D721Med (cell line): ENCODE measurements at regions not wholly inside any gene's neighbourhood (a gene's known extent, or its start where the extent isn't known, plus 50 kb on each side); places are given as distances from the start of the nearest gene placed in this dataset.
"Not testable (repeated sequence)": the region's sequence is repeated elsewhere in the genome, so short reads cannot be mapped to it uniquely, and the experiment has no call there.

Experiments
- DNase-seq: peaks from one replicate; pipeline ENCODE4 v3.0.0; 2011; ENCODE audit warnings: low spot score; ENCODE audit not compliant: insufficient read length
- FAIRE-seq: peaks from 2 replicates; lab custom pipeline; 2011; peaks lifted over from hg19 to GRCh38; lab: Jason Lieb, UNC
- CTCF ChIP-seq: IDR thresholded peaks from 2 replicates; pipeline ENCODE4 v1.5.1; 2012; ENCODE audit warnings: mild to moderate bottlenecking, control low read depth; ENCODE audit not compliant: insufficient read depth; ENCODE audit errors: missing control alignments

- FAIRE-seq (no peak), DNase-seq (no peak)
- TF ChIP-seq CTCF, result no peak
These were observed 266.1 kb upstream of the ANXA10 start for GRCh38 chr4:167826281-167826680.

GRCh38 chr4:167831855-167832254 is 260.5 kb upstream of the ANXA10 start:
- TF ChIP-seq CTCF, result no peak
- FAIRE-seq (no peak), DNase-seq (no peak)

GRCh38 chr4:167838686-167839085 is 253.7 kb upstream of the ANXA10 start:
- FAIRE-seq, result no peak
- TF ChIP-seq CTCF, result no peak
- DNase-seq, result no peak

- TF ChIP-seq CTCF, result no peak
- DNase-seq, result no peak
- FAIRE-seq, result no peak
These were observed 249.8 kb upstream of the ANXA10 start for GRCh38 chr4:167842487-167842886.

- no peak for DNase-seq
- TF ChIP-seq CTCF, result no peak
- FAIRE-seq, result no peak
These were observed 237.5 kb upstream of the ANXA10 start for GRCh38 chr4:167854881-167855280.

- FAIRE-seq, DNase-seq: not testable (repeated sequence)
These were observed 234.2 kb upstream of the ANXA10 start for GRCh38 chr4:167858127-167858526.

- DNase-seq (no peak), FAIRE-seq (peak; percentile 69)
- TF ChIP-seq CTCF, result no peak
These were observed 225.1 kb upstream of the ANXA10 start for GRCh38 chr4:167867191-167867590.

- TF ChIP-seq CTCF, result no peak
- FAIRE-seq, result no peak
- DNase-seq, result no peak
These were observed 224.2 kb upstream of the ANXA10 start for GRCh38 chr4:167868163-167868562.
